UCSD-AML1 (cell line): ENCODE measurements at regions not wholly inside any gene's neighbourhood (a gene's known extent, or its start where the extent isn't known, plus 50 kb on each side); places are given as distances from the start of the nearest gene placed in this dataset.
A peak's percentile ranks its signal among the peaks of the same experiment; 100 is the strongest.

Experiments used
- DNase-seq: peaks from one replicate; lab custom pipeline; 2025; ENCODE audit not compliant: unreplicated experiment; lab: John Stamatoyannopoulos, UW

GRCh38 chr13:76795701-76796695 is 90.2 kb downstream of the KCTD12 start:
- no peak for DNase-seq

DNA sequence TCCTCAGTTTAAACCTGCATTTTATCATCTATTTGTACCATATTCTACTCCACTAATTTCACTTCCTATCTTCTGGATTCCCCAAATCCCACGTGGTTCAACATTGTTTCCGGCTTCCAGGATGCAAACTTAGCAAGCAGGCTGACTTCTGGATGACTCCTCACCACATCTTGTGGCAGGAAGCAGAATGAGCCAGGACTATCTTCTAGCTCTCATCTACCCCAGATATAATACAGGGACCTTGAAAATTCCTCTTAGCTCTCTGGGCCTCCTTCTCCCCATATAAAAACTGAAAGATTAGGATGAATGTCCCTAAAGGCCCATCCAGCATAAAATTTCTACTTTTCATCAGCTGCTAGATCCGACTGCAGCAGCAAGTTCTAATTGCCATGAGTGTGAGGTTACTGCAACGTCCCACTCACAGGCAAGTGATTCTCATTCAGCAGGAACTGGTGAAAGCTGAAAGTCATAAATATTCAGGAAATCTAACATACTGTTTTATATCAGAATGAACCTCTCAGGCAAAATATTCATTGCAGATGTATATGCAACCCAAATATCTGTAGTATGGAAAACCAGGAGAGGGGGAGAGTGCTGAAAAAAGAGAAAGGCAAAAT is 93.4 kb downstream of the KCTD12 start:
- no peak for DNase-seq

- no peak for DNase-seq
Measured at GRCh38 chr13:76790980-76791819, 95.0 kb downstream of the KCTD12 start.

DNA sequence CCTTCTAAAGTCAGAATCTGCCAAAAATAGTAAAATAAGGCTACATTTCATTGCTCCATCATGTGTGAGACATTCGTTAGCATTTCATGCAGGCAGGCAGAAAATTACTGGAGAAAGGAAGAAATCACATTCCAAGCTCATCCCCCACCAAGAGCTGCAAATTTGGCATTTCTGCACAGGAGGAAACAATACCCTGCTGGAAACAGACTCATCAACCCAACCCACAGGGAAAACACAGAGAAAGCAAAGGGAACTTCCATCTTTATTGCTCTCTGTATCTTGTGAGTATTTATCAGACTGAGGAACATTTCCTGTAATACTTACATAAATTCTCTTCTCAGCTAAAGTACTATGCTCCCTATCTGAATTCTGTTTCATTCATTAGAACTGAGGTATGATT is 95.7 kb downstream of the KCTD12 start:
- no peak for DNase-seq

DNA sequence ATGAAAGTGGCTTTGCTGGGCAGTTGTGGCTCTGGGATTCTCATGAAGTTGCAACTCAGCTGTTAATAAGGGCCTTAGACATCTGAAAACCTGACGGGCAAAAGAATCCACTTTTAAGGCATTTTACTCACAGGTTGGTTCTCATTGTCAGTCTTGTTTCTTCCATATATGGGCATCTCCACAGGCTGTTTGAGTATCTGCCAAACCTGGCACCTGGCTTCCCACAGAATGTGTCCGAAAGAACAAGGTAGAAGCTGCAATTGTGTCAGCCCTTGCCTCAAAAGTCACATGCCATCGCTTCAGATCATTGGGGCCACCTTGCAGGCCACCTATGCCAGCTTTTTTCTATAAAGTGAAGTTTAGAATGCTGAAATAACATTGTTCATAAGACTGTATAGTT is 102.4 kb downstream of the KCTD12 start:
- no peak for DNase-seq

- DNase-seq = no peak
Measured at GRCh38 chr13:76778853-76779252, 107.4 kb downstream of the KCTD12 start.

DNA sequence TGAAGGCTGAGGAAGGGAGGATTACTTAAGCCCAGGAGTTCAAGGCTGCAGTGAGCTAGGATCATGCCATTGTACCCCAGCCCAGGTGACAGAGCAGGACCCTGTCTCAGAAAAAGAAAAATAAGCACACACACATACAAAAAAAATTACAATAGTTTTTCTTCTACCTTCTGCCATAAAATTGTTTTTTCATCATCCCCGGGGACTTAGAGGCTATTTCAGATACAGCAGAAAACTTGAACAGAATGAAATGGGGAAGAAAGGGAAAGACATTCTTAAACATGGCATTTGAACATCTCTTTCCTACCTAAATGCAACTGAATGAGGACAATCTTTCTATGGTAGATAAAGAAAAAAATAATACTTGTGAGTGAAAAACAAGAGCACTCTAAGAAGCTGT is 109.1 kb downstream of the KCTD12 start:
- no peak for DNase-seq

DNA sequence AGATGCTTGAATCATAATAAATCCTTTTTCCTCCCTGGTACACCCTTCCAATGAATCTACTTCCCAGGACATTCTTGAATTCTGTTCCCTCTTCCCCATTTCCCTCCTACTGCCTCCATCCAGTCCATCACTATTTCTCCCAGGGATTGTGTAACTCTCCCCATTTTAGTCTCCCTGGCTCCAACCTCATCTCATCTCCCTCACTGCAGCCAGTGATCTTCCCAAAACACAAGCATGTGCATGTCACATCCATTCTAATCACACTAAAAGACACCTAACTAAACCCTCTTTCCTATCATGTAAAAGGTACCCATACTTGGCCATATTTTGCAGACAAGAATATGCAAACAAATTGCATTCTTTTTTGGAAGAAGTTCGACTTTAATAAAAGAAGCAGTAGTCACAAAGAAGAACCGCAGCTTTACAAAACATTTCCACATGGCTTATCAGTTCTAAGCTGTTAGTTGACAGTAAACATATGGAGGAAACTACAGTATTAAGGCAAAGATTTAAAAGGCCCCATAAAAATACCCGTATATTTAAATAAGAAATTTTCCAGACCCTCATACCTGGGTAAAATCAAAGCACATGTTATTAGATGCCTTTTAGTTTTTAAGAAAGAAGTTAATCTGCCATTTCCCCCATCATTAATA is 111.0 kb downstream of the KCTD12 start:
- DNase-seq = no peak

DNA sequence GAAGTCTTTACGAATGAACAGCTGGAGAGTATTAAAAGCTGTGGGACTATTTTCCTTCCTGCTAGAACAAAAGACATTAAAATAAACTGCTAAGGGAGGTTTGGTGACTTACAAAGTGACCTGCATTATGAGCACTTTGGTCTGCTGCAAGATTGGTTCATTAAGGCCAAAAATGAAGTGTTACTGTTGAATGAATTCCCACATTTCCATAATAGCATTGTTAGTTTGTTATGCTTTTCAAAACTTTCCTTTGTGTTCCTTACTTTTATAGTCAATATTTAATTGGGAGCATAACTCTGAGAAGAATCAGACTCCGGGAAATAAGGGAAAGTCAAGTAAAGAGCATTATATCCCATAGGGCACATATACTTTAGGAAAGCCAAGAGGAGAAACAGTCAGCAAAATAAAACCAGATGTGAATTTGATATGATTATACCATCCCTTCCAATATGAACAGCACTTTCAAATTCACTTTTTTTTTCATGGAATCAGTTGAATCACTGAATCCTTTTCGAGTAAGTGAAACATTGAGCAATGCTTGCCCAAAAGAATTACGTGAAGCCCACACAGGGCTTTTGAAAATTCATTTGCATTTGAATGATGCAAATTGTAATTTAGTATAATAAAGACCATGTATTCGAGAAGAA is 112.6 kb downstream of the KCTD12 start:
- no peak for DNase-seq

GRCh38 chr13:76772241-76772640 is 114.0 kb downstream of the KCTD12 start:
- DNase-seq = no peak

DNA sequence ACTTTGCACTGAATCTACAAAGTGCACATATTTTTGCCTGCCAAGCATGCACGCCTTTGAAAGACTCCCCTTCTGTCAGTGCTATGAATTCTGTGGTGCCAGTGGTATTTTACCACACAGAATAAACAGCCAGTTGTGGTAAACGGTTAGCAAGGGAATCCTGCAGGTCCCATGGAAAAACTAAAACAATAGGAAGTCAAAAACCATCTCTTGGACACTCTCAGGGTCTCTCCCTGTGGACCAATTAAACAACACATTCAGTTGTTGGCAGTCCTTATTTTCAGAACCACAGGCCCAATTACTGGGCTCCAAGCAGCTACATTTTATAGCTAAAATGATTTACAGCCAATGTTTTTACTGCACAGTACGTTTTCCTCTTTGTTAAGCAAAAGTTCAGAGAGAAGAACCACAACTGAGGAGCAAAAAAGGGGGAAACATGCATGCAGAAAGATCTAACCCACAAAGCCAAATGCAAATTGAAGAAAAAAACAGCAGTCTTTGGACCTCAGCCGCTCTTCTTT is 116.9 kb downstream of the KCTD12 start:
- no peak for DNase-seq

DNA sequence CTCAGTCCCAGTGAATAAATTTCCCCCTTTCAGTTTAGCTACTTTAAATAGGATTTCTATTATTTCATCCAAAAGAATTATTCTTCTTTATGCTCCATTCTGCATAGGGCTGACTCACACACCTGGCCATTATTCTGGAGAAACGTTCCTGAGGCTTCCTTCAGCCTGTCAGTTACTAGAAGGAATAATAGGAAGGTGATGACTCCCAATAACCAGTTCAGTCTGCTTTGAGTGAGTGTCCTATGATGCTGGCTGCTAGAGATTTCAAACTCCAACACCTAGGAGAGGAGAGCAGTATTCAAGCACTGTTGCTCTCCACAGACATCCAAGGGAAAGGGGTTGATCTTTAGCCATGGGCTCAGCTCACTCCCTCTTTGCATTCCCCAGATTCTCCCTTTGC is 117.8 kb downstream of the KCTD12 start:
- no peak for DNase-seq

DNA sequence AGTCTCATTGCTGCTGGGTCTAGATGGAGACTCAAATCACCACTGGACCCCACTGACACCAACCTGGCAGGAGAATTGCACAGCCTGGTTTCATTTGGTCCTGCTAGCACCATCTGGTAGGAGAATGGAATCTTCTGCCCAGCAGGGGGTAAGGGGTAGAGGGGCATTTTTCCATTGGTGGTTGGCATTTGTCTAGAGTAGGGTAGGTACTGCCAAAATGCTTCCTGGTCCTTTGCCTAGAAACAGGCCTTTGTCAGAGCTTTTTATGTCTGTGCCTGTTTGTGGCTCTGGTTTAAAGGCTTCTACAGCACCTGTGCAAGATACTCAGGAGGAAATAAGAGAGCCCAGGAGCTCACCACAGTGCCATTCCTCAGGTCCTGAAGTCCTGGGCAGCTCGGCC is 121.3 kb downstream of the KCTD12 start:
- DNase-seq = no peak

DNA sequence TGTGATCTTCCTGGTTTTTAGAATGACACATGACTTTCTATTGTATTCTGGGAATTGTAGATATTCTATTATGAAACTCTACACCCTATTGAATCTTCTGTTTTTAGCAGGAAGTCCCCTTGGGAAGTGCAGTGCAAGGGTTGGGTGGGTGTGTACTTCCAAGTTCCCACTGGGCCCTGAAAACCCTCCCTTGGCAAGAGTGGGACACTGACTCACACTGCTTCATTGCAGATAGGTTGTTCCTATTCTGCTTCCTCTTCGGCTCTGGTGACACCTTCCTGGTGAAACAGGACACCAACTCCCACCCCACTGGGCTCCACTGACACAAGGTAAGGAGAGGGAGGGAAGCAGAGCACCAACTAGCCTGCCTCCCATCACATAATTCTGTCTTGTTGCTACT is 121.8 kb downstream of the KCTD12 start:
- peak; percentile 17 for DNase-seq

- no peak for DNase-seq
Measured at GRCh38 chr13:76762721-76763120, 123.5 kb downstream of the KCTD12 start.

DNA sequence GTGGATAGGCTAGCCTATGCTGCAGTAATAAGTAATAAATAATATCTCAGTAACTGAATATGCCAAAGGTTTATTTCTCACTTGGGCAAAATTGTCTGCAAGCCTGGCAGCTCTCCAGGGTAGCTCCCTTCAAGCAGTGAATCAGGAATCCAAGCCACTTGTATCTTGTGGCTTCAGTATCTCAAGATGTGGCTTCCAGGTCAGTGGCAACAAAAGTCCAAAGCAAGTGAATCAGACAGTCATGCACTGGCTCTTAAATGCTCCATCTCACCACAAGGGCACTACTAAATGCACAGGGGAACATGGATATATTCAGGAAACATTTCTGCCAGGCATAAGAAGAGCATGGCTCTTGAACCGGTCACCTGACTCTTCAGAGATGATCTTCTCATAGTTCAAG is 126.3 kb downstream of the KCTD12 start:
- no peak for DNase-seq

- no peak for DNase-seq
Measured at GRCh38 chr13:76758738-76759137, 127.5 kb downstream of the KCTD12 start.

DNA sequence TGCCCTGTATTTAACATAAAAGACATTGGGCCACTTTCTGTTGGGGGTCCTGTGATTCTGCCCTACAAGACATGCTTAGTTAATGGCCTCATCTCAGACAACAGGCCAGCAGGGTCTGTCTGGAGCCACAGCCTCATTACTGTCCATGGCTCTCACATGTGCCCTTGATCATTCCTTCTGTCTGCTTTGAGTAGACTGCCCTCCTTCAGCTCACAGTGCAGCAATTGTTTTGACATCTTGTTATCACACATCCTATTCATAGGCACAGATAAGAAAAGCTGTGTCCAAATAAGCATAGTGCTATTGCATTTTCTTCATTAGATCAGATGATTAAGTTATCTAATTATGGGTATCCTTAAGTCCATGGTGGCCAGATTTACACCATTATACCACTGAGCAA is 127.9 kb downstream of the KCTD12 start:
- no peak for DNase-seq

GRCh38 chr13:76756451-76756850 is 129.8 kb downstream of the KCTD12 start:
- no peak for DNase-seq

DNA sequence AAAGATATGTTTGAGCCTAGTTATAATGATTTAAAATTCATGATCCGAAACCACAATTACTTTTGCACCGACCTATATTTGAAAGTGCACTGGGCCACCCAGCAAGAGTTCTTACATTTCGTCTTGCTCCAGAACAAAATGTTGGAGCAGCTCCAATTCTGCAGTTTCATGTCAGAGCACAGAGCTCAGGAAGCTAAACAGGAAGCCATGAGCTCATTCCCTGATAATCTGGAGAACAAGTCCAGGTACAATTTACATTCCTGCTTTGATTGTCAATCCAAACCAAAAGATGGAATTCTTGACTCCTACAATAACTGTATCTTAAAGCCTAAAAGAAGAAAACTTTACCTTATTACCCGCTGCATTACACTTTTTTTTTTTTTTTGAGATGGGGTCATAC is 131.8 kb downstream of the KCTD12 start:
- no peak for DNase-seq
